HCT116 (cell line): ENCODE measurements at regions not wholly inside any gene's neighbourhood (a gene's known extent, or its start where the extent isn't known, plus 50 kb on each side); places are given as distances from the start of the nearest gene placed in this dataset.

Source experiments
- ATAC-seq: fragments of 200-7000 bp; cut with Tn5 transposase; 2 replicates; pipeline ENCODE4 v1.9.1; 2020; ENCODE audit warnings: mild to moderate bottlenecking, moderate library complexity
- BruUV-seq: library from RNA; stranded (reverse); fragments of 400-500 nt; replicated peaks from 2 replicates; lab custom pipeline; 2021; lab: Mats Ljungman, UMichigan
- CTCF ChIA-PET: fragments of 300-600 bp; sonication (Branson Sonifier 250); formaldehyde crosslinking; loops from one replicate; lab custom pipeline; 2021; ENCODE audit warnings: antibody characterized with exemption; lab: Charles Lee
- POLR2A ChIA-PET: fragments of 300-600, 350-600 bp; sonication (Branson Sonifier 250); formaldehyde crosslinking; loops from one replicate; lab custom pipeline; 2021; ENCODE audit warnings: antibody characterized with exemption; lab: Charles Lee
- RAD21 ChIA-PET, 2 experiments: fragments of 300-600 bp; sonication (Branson Sonifier 250); formaldehyde crosslinking; loops; one replicate each; lab custom pipeline; 2023; ENCODE audit warnings: low total read pairs in 2 of 2; ENCODE audit not compliant: uncharacterized antibody in 2 of 2, unreplicated experiment in 2 of 2, low non-redundant PET in 1 of 2; lab: Charles Lee
- DNase-seq: peaks from one replicate; pipeline ENCODE4 v3.0.0-alpha.2; 2010; ENCODE audit warnings: low read depth, low spot score
- H2AFZ ChIP-seq: fragments of 200-600 bp; shearing (Covaris generic), sonication (generic); 2 replicates; pipeline ENCODE4 v1.6.1; 2017; ENCODE audit warnings: low read depth, mixed run types, mixed read lengths, antibody characterized with exemption, low read length; ENCODE audit not compliant: poor library complexity, severe bottlenecking
- H3K27ac ChIP-seq: 2 replicates; pipeline ENCODE4 v1.5.1; 2012; ENCODE audit warnings: low read depth, low read length
- H3K27me3 ChIP-seq: fragments of 200-600 bp; sonication (generic); 2 replicates; pipeline ENCODE4 v1.6.1; 2016; ENCODE audit warnings: mixed run types, low read length, mixed read lengths; ENCODE audit not compliant: insufficient read depth
- H3K36me3 ChIP-seq, 2 experiments: fragments of 200-500 bp in 1 of 2; fragments of 200-600 bp in 1 of 2; sonication (Bioruptor generic) in 1 of 2; sonication (generic) in 1 of 2; 2 replicates each; pipeline versions ENCODE4 v1.5.1 to v1.6.1; 2014 to 2016; ENCODE audit warnings: low read length in 2 of 2, inconsistent platforms in 1 of 2, mixed read lengths in 1 of 2, mixed run types in 1 of 2; ENCODE audit not compliant: insufficient read depth in 2 of 2, control insufficient read depth in 1 of 2
- H3K4me1 ChIP-seq, 2 experiments: fragments of 200-600 bp in 1 of 2; sonication (generic) in 1 of 2; 2 replicates each; pipeline versions ENCODE4 v1.5.1 to v1.6.1; 2012 to 2017; ENCODE audit warnings: low read length in 2 of 2, inconsistent platforms in 1 of 2, mild to moderate bottlenecking in 1 of 2, mixed read lengths in 1 of 2, mixed run types in 1 of 2, moderate library complexity in 1 of 2; ENCODE audit not compliant: insufficient read depth in 2 of 2, control insufficient read depth in 1 of 2
- H3K4me2 ChIP-seq: fragments of 200-600 bp; sonication (generic); 2 replicates; pipeline ENCODE4 v1.6.1; 2017; ENCODE audit warnings: mixed run types, low read length, mixed read lengths
- H3K4me3 ChIP-seq, 2 experiments: fragments of 200-600 bp in 1 of 2; sonication (generic) in 1 of 2; replicated peaks in 1 of 2; 2 replicates each; pipeline ENCODE4 v1.5.1; 2011 to 2016; ENCODE audit warnings: low read length in 2 of 2, control low read depth in 1 of 2, low read depth in 1 of 2, mild to moderate bottlenecking in 1 of 2, mixed read lengths in 1 of 2, mixed run types in 1 of 2
- H3K79me2 ChIP-seq: fragments of 200-600 bp; sonication (generic); 2 replicates; pipeline ENCODE4 v1.6.1; 2017; ENCODE audit warnings: mild to moderate bottlenecking, mixed run types, low read length, moderate library complexity, mixed read lengths; ENCODE audit not compliant: insufficient read depth
- H3K9ac ChIP-seq: fragments of 200-600 bp; sonication (generic); 2 replicates; pipeline ENCODE4 v1.6.1; 2016; ENCODE audit warnings: low read length, mixed read lengths
- H3K9me2 ChIP-seq: fragments of 200-600 bp; sonication (generic), shearing (Covaris generic); 2 replicates; pipeline ENCODE4 v1.6.1; 2017; ENCODE audit warnings: mixed run types, mild to moderate bottlenecking, moderate library complexity; ENCODE audit not compliant: insufficient read depth
- H3K9me3 ChIP-seq, 2 experiments: fragments of 200-500 bp in 1 of 2; fragments of 200-600 bp in 1 of 2; sonication (Bioruptor generic) in 1 of 2; sonication (generic) in 1 of 2; 2 replicates each; pipeline ENCODE4 v1.6.1; 2014 to 2017; ENCODE audit warnings: low read length in 2 of 2, mixed read lengths in 2 of 2, inconsistent platforms in 1 of 2, low read depth in 1 of 2, mild to moderate bottlenecking in 1 of 2, mixed run types in 1 of 2, moderate library complexity in 1 of 2; ENCODE audit not compliant: control insufficient read depth in 1 of 2, insufficient read depth in 1 of 2
- H4K20me1 ChIP-seq: fragments of 200-600 bp; sonication (generic), shearing (Covaris generic); 2 replicates; pipeline ENCODE4 v1.6.1; 2017; ENCODE audit warnings: mixed run types, mild to moderate bottlenecking, moderate library complexity; ENCODE audit not compliant: insufficient read depth
- CBX3 ChIP-seq: IDR thresholded peaks from 2 replicates; pipeline ENCODE4 v1.6.1; 2012; ENCODE audit warnings: low read depth
- EGR1 ChIP-seq: IDR thresholded peaks from 2 replicates; pipeline ENCODE4 v1.6.1; 2012; ENCODE audit warnings: low read depth
- ELF1 ChIP-seq: IDR thresholded peaks from 2 replicates; pipeline ENCODE4 v1.6.1; 2012; ENCODE audit warnings: low read depth, borderline replicate concordance
- EZH2 ChIP-seq: fragments of 200-600 bp; sonication (generic); IDR thresholded peaks from 2 replicates; pipeline ENCODE4 v1.6.1; 2017; ENCODE audit warnings: antibody characterized with exemption, mixed run types
- EZH2phosphoT487 ChIP-seq: fragments of 200-600 bp; IDR thresholded peaks from 2 replicates; pipeline ENCODE4 v1.6.1; 2018; ENCODE audit warnings: antibody characterized with exemption, borderline replicate concordance
- JUND ChIP-seq: IDR thresholded peaks from 2 replicates; pipeline ENCODE4 v1.6.1; 2012
- RAD21 ChIP-seq: IDR thresholded peaks from 2 replicates; pipeline ENCODE4 v1.6.1; 2012; ENCODE audit warnings: low read depth, mild to moderate bottlenecking
- SIN3A ChIP-seq: IDR thresholded peaks from 2 replicates; pipeline ENCODE4 v1.6.1; 2012; ENCODE audit warnings: low read depth
- SRF ChIP-seq: IDR thresholded peaks from 2 replicates; pipeline ENCODE4 v1.6.1; 2012; ENCODE audit warnings: low read depth
- TCF7L2 ChIP-seq: IDR thresholded peaks from 2 replicates; pipeline ENCODE4 v1.7.0; 2011; ENCODE audit warnings: borderline replicate concordance, inconsistent platforms; ENCODE audit not compliant: insufficient read depth, insufficient read length; ENCODE audit errors: extremely low read depth
- YY1 ChIP-seq: IDR thresholded peaks from 2 replicates; pipeline ENCODE4 v1.6.1; 2011; ENCODE audit warnings: low read length, low read depth, moderate library complexity, mild to moderate bottlenecking; ENCODE audit not compliant: insufficient replicate concordance; ENCODE audit errors: extremely low read depth
- ZFX ChIP-seq: fragments of 450-650 bp; IDR thresholded peaks from 2 replicates; pipeline ENCODE4 v1.6.1; 2017
- ZNF274 ChIP-seq: fragments of 200-500 bp; sonication (Bioruptor generic); IDR thresholded peaks from 2 replicates; pipeline ENCODE4 v1.6.1; 2014; ENCODE audit warnings: mild to moderate bottlenecking, low read depth, low read length, inconsistent platforms
- intact Hi-C: fragments of 100-400 bp; cut with micrococcal nuclease; formaldehyde crosslinking; loops from 2 replicates; pipeline ENCODE4 v1.10.0; 2022
- TF ChIP-seq, protein P1 (sequence below): IDR thresholded peaks from 2 replicates; pipeline ENCODE4 v1.6.1; 2011; ENCODE audit warnings: mild to moderate bottlenecking, low read length, moderate library complexity; ENCODE audit not compliant: insufficient replicate concordance; ENCODE audit errors: extremely low read depth
- TF ChIP-seq, protein P2 (sequence below), 3 experiments: fragments of 200-600 bp in 1 of 3; sonication (generic) in 1 of 3; IDR thresholded peaks in 2 of 3; conservative IDR thresholded peaks in 1 of 3; 2 replicates each; pipeline ENCODE4 v1.5.1; 2012 to 2017; ENCODE audit warnings: low read depth in 2 of 3, low read length in 2 of 3, antibody characterized with exemption in 1 of 3, borderline replicate concordance in 1 of 3, control low read depth in 1 of 3, mild to moderate bottlenecking in 1 of 3, mixed read lengths in 1 of 3, mixed run types in 1 of 3, moderate library complexity in 1 of 3; ENCODE audit not compliant: insufficient read depth in 1 of 3

DNA sequence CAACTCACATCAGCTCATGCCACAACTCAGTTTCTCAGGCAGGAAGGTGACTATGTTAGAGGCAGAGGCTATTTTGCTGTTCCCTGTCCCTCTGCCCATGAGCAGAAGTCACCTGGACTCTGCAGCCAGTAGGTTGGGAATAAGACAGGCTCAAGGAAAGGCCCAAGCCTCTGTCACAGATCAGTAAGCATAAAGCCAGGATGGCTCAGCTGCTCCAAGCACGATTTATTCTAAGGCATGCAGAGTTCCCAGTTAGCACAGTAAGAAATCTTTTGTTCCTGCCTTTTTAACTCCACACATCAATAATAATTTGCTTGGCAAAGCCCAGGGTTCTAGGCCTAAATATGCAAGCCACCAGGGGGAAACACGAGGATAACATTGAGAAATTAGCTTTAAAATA lies 249.0 kb upstream of the ADRA1B start:
- no peaks in the 10 kb centered on the region for H3K79me2 ChIP-seq
- H3K27ac ChIP-seq, result no peak overlapping the region
- RAD21 ChIA-PET, result no interaction called here
- H3K9me3 ChIP-seq, result no peaks in the 10 kb centered on the region
- BruUV-seq, result no TSS peak
- no peaks in the 10 kb centered on the region for H3K27me3 ChIP-seq
- DNase-seq (no peak), ATAC-seq (no peak)
- no peaks in the 10 kb centered on the region for H3K4me1 ChIP-seq
- H3K9me2 ChIP-seq, result no peaks in the 10 kb centered on the region
- no peak overlapping the region for H3K9ac ChIP-seq
- POLR2A ChIA-PET, result no interaction called here
- CTCF ChIA-PET, result no interaction called here
- H3K4me2 ChIP-seq, result no peak overlapping the region
- H3K36me3 ChIP-seq, result no peaks in the 10 kb centered on the region
- intact Hi-C loops, result no loop called here
- H4K20me1 ChIP-seq, result no peaks in the 10 kb centered on the region
- no peak overlapping the region for H2AFZ ChIP-seq
- no peak overlapping the region for H3K4me3 ChIP-seq
- TF ChIP-seq SIN3A, result no peak
- TF ChIP-seq, protein P1, sequence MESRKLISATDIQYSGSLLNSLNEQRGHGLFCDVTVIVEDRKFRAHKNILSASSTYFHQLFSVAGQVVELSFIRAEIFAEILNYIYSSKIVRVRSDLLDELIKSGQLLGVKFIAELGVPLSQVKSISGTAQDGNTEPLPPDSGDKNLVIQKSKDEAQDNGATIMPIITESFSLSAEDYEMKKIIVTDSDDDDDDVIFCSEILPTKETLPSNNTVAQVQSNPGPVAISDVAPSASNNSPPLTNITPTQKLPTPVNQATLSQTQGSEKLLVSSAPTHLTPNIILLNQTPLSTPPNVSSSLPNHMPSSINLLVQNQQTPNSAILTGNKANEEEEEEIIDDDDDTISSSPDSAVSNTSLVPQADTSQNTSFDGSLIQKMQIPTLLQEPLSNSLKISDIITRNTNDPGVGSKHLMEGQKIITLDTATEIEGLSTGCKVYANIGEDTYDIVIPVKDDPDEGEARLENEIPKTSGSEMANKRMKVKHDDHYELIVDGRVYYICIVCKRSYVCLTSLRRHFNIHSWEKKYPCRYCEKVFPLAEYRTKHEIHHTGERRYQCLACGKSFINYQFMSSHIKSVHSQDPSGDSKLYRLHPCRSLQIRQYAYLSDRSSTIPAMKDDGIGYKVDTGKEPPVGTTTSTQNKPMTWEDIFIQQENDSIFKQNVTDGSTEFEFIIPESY, result no peak
- TF ChIP-seq RAD21, result no peak
- TF ChIP-seq TCF7L2, result no peak
- TF ChIP-seq, protein P2, sequence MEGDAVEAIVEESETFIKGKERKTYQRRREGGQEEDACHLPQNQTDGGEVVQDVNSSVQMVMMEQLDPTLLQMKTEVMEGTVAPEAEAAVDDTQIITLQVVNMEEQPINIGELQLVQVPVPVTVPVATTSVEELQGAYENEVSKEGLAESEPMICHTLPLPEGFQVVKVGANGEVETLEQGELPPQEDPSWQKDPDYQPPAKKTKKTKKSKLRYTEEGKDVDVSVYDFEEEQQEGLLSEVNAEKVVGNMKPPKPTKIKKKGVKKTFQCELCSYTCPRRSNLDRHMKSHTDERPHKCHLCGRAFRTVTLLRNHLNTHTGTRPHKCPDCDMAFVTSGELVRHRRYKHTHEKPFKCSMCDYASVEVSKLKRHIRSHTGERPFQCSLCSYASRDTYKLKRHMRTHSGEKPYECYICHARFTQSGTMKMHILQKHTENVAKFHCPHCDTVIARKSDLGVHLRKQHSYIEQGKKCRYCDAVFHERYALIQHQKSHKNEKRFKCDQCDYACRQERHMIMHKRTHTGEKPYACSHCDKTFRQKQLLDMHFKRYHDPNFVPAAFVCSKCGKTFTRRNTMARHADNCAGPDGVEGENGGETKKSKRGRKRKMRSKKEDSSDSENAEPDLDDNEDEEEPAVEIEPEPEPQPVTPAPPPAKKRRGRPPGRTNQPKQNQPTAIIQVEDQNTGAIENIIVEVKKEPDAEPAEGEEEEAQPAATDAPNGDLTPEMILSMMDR (IDR thresholded peaks at IDR 0.05 in 2 of 3, conservative IDR thresholded peaks at IDR 0.05 in 1 of 3; ENCODE audit: borderline replicate concordance in 1 of 3, insufficient read depth in 1 of 3, low read depth in 2 of 3, low read length in 2 of 3), result no peak
- TF ChIP-seq EZH2, result no peak
- no peak for TF ChIP-seq JUND
- TF ChIP-seq YY1, result no peak
- no peak for TF ChIP-seq CBX3
- TF ChIP-seq EGR1, result no peak
- TF ChIP-seq EZH2phosphoT487, result no peak
- no peak for TF ChIP-seq ZFX
- TF ChIP-seq SRF, result no peak
- no peak for TF ChIP-seq ELF1
- TF ChIP-seq ZNF274, result no peak
